ENCODE measurements at regions not wholly inside any gene's neighbourhood (a gene's known extent, or its start where the extent isn't known, plus 50 kb on each side); places are given as distances from the start of the nearest gene placed in this dataset.

- intact Hi-C loops (cut with DNase I): no loop called here
- peak in 1 of 42 donors; percentile 5 for DNase-seq
Measured at GRCh38 chr2:11030036-11030435, 118.3 kb downstream of the KCNF1 start.

GRCh38 chr2:11030909-11031308, 119.2 kb downstream of the KCNF1 start:
- DNase-seq: no peak
- intact Hi-C loops (cut with DNase I): no loop called here

- no peak for DNase-seq
- intact Hi-C loops (cut with DNase I): no loop called here
Measured at GRCh38 chr2:11031876-11032275, 120.1 kb downstream of the KCNF1 start.

DNA sequence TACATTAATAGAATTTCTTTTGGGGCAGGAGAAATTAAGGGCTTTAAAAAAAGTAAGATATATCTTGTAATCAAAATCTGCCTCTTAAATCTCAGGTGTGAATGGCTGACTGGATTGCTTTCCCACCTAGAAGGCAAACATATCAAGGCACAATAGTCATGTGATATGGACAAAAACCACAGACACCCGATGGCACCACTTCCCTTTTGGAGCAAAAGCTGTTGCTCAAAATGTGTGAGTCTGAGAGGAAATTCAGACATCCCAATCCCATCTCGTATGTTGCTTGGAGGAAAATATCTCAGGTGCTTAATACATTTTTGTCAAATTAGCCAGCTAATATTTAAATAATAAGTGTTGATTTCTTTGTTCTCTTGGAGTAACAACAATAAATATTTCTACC, 120.7 kb downstream of the KCNF1 start:
- intact Hi-C loops (cut with DNase I): no loop called here

DNA sequence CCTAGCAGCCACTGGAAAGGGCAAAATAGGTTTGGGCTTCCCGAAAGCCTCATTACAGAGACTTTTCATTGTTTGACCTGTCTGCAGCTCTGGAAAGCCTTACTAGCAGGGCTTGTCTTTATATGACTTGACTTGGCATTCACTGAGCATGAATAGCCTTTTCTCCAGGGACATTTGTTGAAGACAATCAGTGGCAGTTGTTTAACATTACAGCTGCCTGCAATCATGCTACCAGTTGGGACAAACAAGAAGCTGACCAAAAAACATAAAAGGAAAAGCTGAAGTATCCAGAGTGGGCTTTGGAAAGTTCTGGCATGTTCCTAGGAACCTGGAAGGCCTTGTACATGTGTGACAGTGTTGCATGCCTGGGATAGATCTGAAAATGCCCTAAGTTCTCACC, 121.4 kb downstream of the KCNF1 start:
- DNase-seq: no peak
- intact Hi-C loops (cut with DNase I): no loop called here

More for the DNA sequence above, 120.7 kb downstream of the KCNF1 start:
- DNase-seq: no peak

GRCh38 chr2:11038641-11039040, 116.6 kb upstream of the SLC66A3 start:
- no peak for DNase-seq
- intact Hi-C loops (cut with DNase I): no loop called here

DNA sequence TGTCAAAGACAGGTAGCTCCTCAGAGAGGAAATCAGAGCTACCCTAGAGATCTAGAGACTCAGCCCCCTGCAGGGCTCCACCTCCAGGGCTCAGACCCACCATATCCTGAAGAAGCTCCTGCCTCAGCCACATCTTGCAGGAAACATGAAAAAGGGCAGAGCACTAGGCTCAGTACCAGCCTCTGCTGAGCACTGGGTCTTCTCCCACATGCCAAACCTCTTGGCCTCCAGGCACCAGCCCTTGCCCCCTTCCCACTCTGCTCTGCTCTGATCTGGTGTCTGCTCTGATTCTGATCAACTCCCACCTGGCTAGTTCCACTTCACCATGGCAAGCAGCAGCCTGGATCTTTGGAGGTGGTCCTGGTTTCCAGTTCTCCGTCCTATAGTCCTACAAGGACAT, 114.3 kb upstream of the SLC66A3 start:
- intact Hi-C loops (cut with DNase I): no loop called here
- DNase-seq: no peak

GRCh38 chr2:11042841-11043240, 112.4 kb upstream of the SLC66A3 start:
- no peak for DNase-seq
- intact Hi-C loops (cut with DNase I): no loop called here

DNA sequence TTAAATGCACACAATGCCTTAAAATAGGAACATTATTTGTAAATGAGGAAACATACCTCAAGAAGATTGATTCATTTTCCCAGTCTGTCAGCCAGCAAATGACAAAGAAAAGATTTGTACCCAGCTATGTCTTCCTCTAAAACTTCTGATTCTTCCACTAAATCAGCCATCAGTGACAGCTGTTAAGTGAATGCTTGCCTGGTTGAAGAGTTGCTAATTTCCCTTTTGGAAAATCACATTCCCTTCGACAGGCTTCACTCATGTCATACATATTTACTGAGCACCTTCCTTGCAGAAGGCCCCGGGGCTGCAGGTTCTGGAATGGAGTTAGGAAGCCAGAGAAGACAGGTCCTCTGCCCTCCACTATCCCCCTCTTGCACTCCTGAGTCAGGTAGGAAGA, 112.0 kb upstream of the SLC66A3 start:
- no peak for DNase-seq
- intact Hi-C loops (cut with DNase I): no loop called here

DNA sequence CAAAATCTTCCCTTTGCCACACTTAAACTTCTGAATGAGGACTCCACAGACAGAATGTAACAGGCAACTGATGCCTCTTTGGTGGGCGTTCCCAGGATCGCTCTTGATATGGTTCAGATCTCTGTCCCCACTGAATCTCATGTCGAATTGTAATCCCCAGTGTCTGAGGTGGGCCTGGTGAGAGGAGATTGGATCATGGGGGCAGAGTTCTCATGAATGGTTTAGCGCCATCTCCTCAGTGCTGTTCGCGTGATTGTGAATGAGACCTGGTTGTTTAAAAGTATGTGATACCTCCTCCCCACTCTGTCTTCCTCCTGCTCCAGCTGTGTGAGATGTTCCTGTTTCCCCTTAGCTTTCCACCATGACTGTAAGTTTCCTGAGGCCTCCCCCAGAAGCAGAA, 111.1 kb upstream of the SLC66A3 start:
- no peak for DNase-seq
- intact Hi-C loops (cut with DNase I): no loop called here

GRCh38 chr2:11045294-11045693, 110.0 kb upstream of the SLC66A3 start:
- peak in 1 of 42 donors; percentile 27 for DNase-seq
- intact Hi-C loops (cut with DNase I): no loop called here

DNA sequence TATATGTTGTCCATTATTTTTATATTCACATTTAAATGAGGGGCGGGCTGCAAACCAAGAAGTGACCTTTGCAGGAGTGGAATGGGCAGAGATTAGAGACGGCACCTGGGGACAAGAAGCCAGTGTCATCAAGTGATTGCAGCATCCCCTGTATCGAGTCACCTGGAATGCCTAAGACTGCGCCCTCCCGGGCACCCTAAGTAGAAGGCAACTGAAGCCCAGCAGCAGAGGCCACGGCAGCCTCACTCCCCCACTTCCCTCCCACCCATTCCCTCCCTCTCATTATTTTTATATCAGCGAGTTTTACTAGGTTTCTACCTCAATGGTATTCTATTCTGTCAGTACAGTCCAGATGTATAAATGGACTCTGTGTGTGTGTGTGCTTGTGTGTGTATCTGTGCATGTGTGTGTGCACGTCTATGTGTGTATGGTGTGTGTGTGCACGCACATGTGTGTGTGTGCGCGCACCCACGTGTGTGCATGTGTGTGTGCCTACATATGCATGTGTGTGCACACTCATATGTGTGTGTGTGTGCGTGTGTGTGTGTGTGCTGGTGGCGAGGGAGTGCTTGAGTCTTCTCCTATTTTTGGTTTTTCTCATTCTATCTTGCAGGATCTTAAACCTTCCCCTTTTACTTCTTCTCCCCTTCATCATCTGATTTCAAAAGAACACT, 106.8 kb upstream of the SLC66A3 start:
- no peak for DNase-seq
- intact Hi-C loops (cut with DNase I): no loop called here

DNA sequence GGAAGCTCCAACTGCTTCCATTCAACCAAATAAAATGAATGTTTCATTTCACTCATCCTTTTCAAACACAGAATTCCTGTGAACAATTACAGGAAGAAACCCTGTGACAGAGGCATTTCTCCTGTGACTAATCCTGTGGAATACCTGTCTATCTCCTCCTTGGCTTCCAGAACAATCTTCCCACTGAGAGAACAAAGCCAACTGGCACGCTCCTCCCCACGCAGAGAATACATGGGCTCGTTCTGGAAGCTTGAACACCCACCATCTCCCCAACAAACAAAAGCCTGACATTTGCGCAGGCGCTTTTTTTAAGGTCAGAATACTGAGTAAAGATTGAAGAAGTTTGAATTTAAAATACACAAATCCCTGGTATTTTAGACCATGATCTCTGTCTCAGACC, 104.7 kb upstream of the SLC66A3 start:
- intact Hi-C loops (cut with DNase I): no loop called here
- peak; percentile 31 to 91 (median 68) for DNase-seq

GRCh38 chr2:11051280-11051679, 104.0 kb upstream of the SLC66A3 start:
- no peak for DNase-seq
- intact Hi-C loops (cut with DNase I): no loop called here

- DNase-seq: no peak
Measured at GRCh38 chr2:11053546-11053945, 101.7 kb upstream of the SLC66A3 start.

DNA sequence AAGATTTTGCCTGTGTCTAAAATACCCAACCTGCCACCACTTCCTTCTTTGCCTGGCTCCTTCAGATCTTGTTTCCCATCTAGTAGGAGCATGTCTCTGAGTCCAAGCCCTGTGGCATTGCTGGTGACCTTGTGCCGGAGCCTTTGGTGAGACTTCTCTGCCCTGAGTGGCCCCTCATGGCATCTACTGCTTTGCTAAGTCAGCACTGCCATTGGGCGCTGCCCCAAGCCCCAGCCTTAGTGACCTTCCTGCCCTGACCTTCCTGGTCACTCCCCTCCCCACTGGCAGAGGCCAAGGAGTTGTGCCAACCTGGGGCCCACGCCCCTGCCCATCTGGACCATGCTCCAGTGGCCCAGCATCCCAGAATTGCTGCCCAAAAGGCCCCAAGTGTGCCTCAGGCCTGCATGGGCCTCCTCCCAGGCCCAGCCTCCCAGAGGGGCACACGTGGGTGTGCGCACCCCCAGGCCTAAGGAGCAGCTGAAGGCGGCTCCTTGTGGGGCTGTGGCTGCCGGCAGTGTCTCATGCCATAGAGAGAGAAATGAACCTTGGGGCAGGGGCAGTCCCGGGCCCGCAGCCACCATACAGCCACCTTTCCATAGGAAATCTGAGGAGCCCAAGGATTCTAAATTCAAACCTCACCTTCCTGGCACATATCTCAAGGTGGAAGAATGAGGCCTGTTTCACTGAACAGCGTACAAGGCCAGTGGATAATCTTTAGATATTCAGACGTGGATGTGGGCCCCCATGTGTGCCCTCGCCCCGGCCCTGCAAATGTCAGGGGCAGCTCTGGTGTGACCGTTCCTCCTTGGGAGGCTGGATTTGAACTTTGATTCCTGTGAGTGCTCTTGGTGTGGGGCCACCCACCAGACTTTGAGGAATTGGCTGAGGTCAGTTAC, 100.2 kb upstream of the SLC66A3 start:
- intact Hi-C loops (cut with DNase I): no loop called here
- DNase-seq: no peak

More at GRCh38 chr2:11053546-11053945, 101.7 kb upstream of the SLC66A3 start:
- intact Hi-C loops (cut with DNase I): no loop called here

- intact Hi-C loops (cut with DNase I): no loop called here
Measured at GRCh38 chr2:11055679-11056215, 99.5 kb upstream of the SLC66A3 start.

GRCh38 chr2:11056614-11057013, 98.7 kb upstream of the SLC66A3 start:
- peak in 13 of 42 donors; percentile 12 to 69 (median 36) for DNase-seq
- intact Hi-C loops (cut with DNase I): no loop called here

More at GRCh38 chr2:11055679-11056215, 99.5 kb upstream of the SLC66A3 start:
- DNase-seq: no peak

GRCh38 chr2:11057031-11057430, 98.2 kb upstream of the SLC66A3 start:
- intact Hi-C loops (cut with DNase I): no loop called here

DNA sequence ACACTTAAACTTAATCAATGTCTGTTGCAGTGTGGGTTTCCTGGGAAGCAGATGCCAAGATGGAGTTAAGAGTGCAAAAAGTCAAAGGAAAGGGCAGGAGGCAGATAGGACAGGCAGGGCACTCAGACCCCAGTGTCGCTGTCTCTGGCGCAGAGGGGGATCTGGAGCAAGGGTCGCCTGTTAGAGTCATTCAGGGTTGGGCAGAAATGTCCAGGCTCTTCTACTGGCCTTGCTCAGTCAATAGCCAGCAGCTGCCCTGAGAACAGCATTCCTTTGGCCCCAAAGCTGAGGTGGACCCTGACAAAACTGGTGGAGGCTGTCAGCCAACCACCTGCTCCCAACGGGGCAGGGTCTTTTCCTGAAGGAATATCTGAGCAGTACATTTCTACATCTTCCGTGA, 97.1 kb upstream of the SLC66A3 start:
- DNase-seq: peak in 1 of 42 donors; percentile 18
- intact Hi-C loops (cut with DNase I): no loop called here

More at GRCh38 chr2:11057031-11057430, 98.2 kb upstream of the SLC66A3 start:
- DNase-seq: no peak
